GM21825 (cell line): ENCODE measurements at regions not wholly inside any gene's neighbourhood (a gene's known extent, or its start where the extent isn't known, plus 50 kb on each side); places are given as distances from the start of the nearest gene placed in this dataset.

ENCODE experiments used
- ATAC-seq: cut with Tn5 transposase; IDR thresholded peaks from one replicate; pipeline ENCODE4 v1.9.1; 2021; ENCODE audit warnings: mild to moderate bottlenecking, moderate library complexity; ENCODE audit not compliant: unreplicated experiment

- ATAC-seq = no peak
These were observed 83.2 kb upstream of the PBX1 start for GRCh38 chr1:164475834-164476233.

GRCh38 chr1:164477343-164477742 lies 81.6 kb upstream of the PBX1 start:
- ATAC-seq = no peak

GRCh38 chr1:164479242-164479641 lies 79.7 kb upstream of the PBX1 start:
- ATAC-seq = no peak

- no peak for ATAC-seq
These were observed 78.6 kb upstream of the PBX1 start for GRCh38 chr1:164480285-164480907.

GRCh38 chr1:164495905-164496304 lies 63.1 kb upstream of the PBX1 start:
- ATAC-seq = no peak

GRCh38 chr1:164498792-164499191 lies 60.2 kb upstream of the PBX1 start:
- ATAC-seq = no peak

GRCh38 chr1:164504749-164505148 lies 54.2 kb upstream of the PBX1 start:
- ATAC-seq = no peak
